GM12878 (cell line): ENCODE measurements at regions not wholly inside any gene's neighbourhood (a gene's known extent, or its start where the extent isn't known, plus 50 kb on each side); places are given as distances from the start of the nearest gene placed in this dataset.

Experiments used
- ATAC-seq: fragments of 200-7000 bp; cut with Tn5 transposase; 3 replicates; pipeline ENCODE4 v1.9.1; 2020; ENCODE audit warnings: mild to moderate bottlenecking, moderate library complexity
- BruUV-seq: library from RNA; stranded (reverse); fragments of 400-500 nt; replicated peaks from 2 replicates; lab custom pipeline; 2021; lab: Mats Ljungman, UMichigan
- CTCF ChIA-PET: fragments of 300-600 bp; sonication (Branson Sonifier 250); formaldehyde crosslinking; extraction: SDS; loops from one replicate; lab custom pipeline; 2021; ENCODE audit warnings: inconsistent platforms; lab: Yijun Ruan, JAX
- POLR2A ChIA-PET: fragments of 350-600 bp; formaldehyde crosslinking; extraction: SDS; loops from one replicate; lab custom pipeline; 2021; ENCODE audit warnings: inconsistent platforms; lab: Charles Lee
- RAD21 ChIA-PET: fragments of 300-600 bp; sonication (Branson Sonifier 250); formaldehyde crosslinking; loops from one replicate; lab custom pipeline; 2023; ENCODE audit warnings: antibody characterized with exemption; ENCODE audit not compliant: unreplicated experiment; lab: Charles Lee
- SMC1A ChIA-PET: fragments of 300-600 bp; sonication (Branson Sonifier 250); formaldehyde crosslinking; loops from one replicate; lab custom pipeline; 2023; ENCODE audit not compliant: unreplicated experiment, uncharacterized antibody; lab: Charles Lee
- DNase-seq: peaks from one replicate; pipeline ENCODE4 v3.0.0-alpha.2; 2011; ENCODE audit warnings: low read depth, low spot score
- FAIRE-seq: peaks from 3 replicates; lab custom pipeline; 2011; peaks lifted over from hg19 to GRCh38; lab: Jason Lieb, UNC
- H2AFZ ChIP-seq: 2 replicates; pipeline ENCODE4 v1.6.0; 2011; ENCODE audit warnings: low read depth, low read length, control low read depth; ENCODE audit not compliant: control insufficient read depth
- H3K27ac ChIP-seq: 2 replicates; pipeline ENCODE4 v1.5.1; 2011; ENCODE audit warnings: control low read depth; ENCODE audit not compliant: control insufficient read depth, insufficient read depth
- H3K27me3 ChIP-seq, 2 experiments: replicated peaks in 1 of 2; 2 replicates each; pipeline versions ENCODE4 v1.6.0 to v1.6.1; 2011; ENCODE audit warnings: low read length in 1 of 2; ENCODE audit not compliant: control insufficient read depth in 2 of 2, insufficient read depth in 2 of 2
- H3K36me3 ChIP-seq, 2 experiments: 2 replicates each; pipeline ENCODE4 v1.5.1; 2011; ENCODE audit warnings: low read length in 1 of 2; ENCODE audit not compliant: control insufficient read depth in 2 of 2, insufficient read depth in 2 of 2
- H3K4me1 ChIP-seq: 2 replicates; pipeline ENCODE4 v1.6.1; 2011; ENCODE audit warnings: mild to moderate bottlenecking, low read length, moderate library complexity, mixed read lengths; ENCODE audit not compliant: control insufficient read depth, insufficient read depth
- H3K4me2 ChIP-seq: 2 replicates; pipeline ENCODE4 v1.6.0; 2011; ENCODE audit warnings: control low read depth; ENCODE audit not compliant: control insufficient read depth, insufficient read depth
- H3K4me3 ChIP-seq: fragments of 200-600 bp; sonication (generic); 2 replicates; pipeline ENCODE4 v1.5.1; 2016
- H3K79me2 ChIP-seq: 2 replicates; pipeline ENCODE4 v1.6.0; 2011; ENCODE audit warnings: low read length; ENCODE audit not compliant: control insufficient read depth, insufficient read depth
- H3K9ac ChIP-seq: 2 replicates; pipeline ENCODE4 v1.8.0; 2011; ENCODE audit warnings: low read length, control low read depth, mixed read lengths; ENCODE audit not compliant: control insufficient read depth, insufficient read depth
- H3K9me3 ChIP-seq: replicated peaks from 3 replicates; pipeline ENCODE4 v1.5.1; 2011; ENCODE audit warnings: mild to moderate bottlenecking, low read length; ENCODE audit not compliant: control insufficient read depth, insufficient read depth
- H4K20me1 ChIP-seq: 2 replicates; pipeline ENCODE4 v1.6.0; 2011; ENCODE audit not compliant: control insufficient read depth, insufficient read depth
- BHLHE40 ChIP-seq, 2 experiments: fragments of 450-650 bp in 1 of 2; IDR thresholded peaks; 2 replicates each; pipeline ENCODE4 v1.6.1; 2011 to 2017; ENCODE audit warnings: low read depth in 2 of 2, borderline replicate concordance in 1 of 2, improper control_type of control experiment in 1 of 2, low read length in 1 of 2, mild to moderate bottlenecking in 1 of 2
- CHD4 ChIP-seq: fragments of 200-600 bp; sonication (generic); IDR thresholded peaks from 2 replicates; pipeline ENCODE4 v1.6.1; 2016; ENCODE audit warnings: mild to moderate bottlenecking
- JUND ChIP-seq: IDR thresholded peaks from 2 replicates; pipeline ENCODE4 v1.6.1; 2012; ENCODE audit warnings: low read depth, mild to moderate bottlenecking, low read length, improper control_type of control experiment, moderate library complexity
- KLF5 ChIP-seq: fragments of 450-650 bp; IDR thresholded peaks from 2 replicates; pipeline ENCODE4 v1.6.1; 2014; ENCODE audit warnings: mild to moderate bottlenecking; ENCODE audit not compliant: partially characterized antibody
- MEF2A ChIP-seq: IDR thresholded peaks from 2 replicates; pipeline ENCODE4 v1.6.1; 2011; ENCODE audit warnings: low read depth, mild to moderate bottlenecking, low read length, moderate library complexity; ENCODE audit not compliant: insufficient read depth
- MEF2B ChIP-seq: fragments of 450-650 bp; IDR thresholded peaks from 2 replicates; pipeline ENCODE4 v1.6.1; 2018; ENCODE audit warnings: mild to moderate bottlenecking, moderate library complexity; ENCODE audit not compliant: partially characterized antibody, poor library complexity, severe bottlenecking
- SMAD5 ChIP-seq: IDR thresholded peaks from 2 replicates; pipeline ENCODE4 v1.6.1; 2016; ENCODE audit warnings: antibody characterized with exemption, low read depth
- SUPT20H ChIP-seq: IDR thresholded peaks from 2 replicates; pipeline ENCODE4 v1.6.1; 2011; ENCODE audit warnings: low read depth, mild to moderate bottlenecking, low read length, moderate library complexity, borderline replicate concordance; ENCODE audit not compliant: control insufficient read depth
- ZNF217 ChIP-seq: fragments of 450-650 bp; IDR thresholded peaks from 2 replicates; pipeline ENCODE4 v1.6.1; 2017; ENCODE audit warnings: antibody characterized with exemption, mild to moderate bottlenecking
- WGBS: methylation state at CpG from one replicate; pipeline ENCODE4 v1.1.6; 2016; ENCODE audit warnings: low lambda C conversion rate; ENCODE audit not compliant: insufficient replicate concordance, insufficient coverage; ENCODE audit errors: missing lambda C conversion rate; 5-methylcytosine and 5-hydroxymethylcytosine counted together
- in situ Hi-C: fragments of 300-500 bp; cut with MboI; formaldehyde crosslinking; loops from 9 replicates; pipeline ENCODE4 v1.14.3; 2018; ENCODE audit warnings: mixed read lengths
- intact Hi-C: fragments of 100-400 bp; cut with micrococcal nuclease; formaldehyde crosslinking; loops from one replicate; pipeline ENCODE4 v1.14.2; 2022; ENCODE audit not compliant: unreplicated experiment
- TF ChIP-seq, protein P1 (sequence below): fragments of 450-650 bp; IDR thresholded peaks from 2 replicates; pipeline ENCODE4 v1.6.1; 2018; ENCODE audit warnings: mild to moderate bottlenecking, low read depth, moderate library complexity; ENCODE audit not compliant: partially characterized antibody

GRCh38 chr15:95261968-95262367 lies 1030.6 kb downstream of the MCTP2 start:
- intact Hi-C loops (no loop called here), in situ Hi-C loops (loop anchor here (10.0 kb wide), 3 partner anchors 573 to 1973 kb away; no protein-coding TSS in a partner anchor)
- Histone ChIP-seq H3K9ac (no peak overlapping the region), H3K79me2 (no peaks in the 10 kb centered on the region), H3K27ac (no peak overlapping the region), H3K9me3 (no peaks in the 10 kb centered on the region), H4K20me1 (no peaks in the 10 kb centered on the region), H3K4me1 (no peaks in the 10 kb centered on the region), H3K27me3 (no peaks in the 10 kb centered on the region), H3K4me3 (no peak overlapping the region), H2AFZ (no peak overlapping the region), H3K4me2 (no peak overlapping the region)
- DNase-seq (no peak), FAIRE-seq (no peak), ATAC-seq (no peak)
- SMC1A ChIA-PET, result interaction anchor here (0.9 to 10.6 kb wide), 6 partner anchors 23 to 1065 kb away, joined by 3 to 310 read pairs (median 3); no protein-coding TSS in a partner anchor
- CTCF ChIA-PET, result interaction anchor here (0.6 to 7.7 kb wide), 9 partner anchors 17 to 1984 kb away, joined by 3 to 92 read pairs (median 7); no protein-coding TSS in a partner anchor
- POLR2A ChIA-PET, result no interaction called here
- WGBS, result 30% methylated on average over 5 of the region's 6 CpGs
- RAD21 ChIA-PET, result interaction anchor here (0.5 to 6.0 kb wide), 5 partner anchors 9 to 1983 kb away, joined by 3 to 104 read pairs (median 3); no protein-coding TSS in a partner anchor
- no TSS peak for BruUV-seq
- no peak for TF ChIP-seq SMAD5
- TF ChIP-seq BHLHE40 (IDR thresholded peaks at IDR 0.05; ENCODE audit: borderline replicate concordance in 1 of 2, low read depth in 2 of 2, low read length in 1 of 2), result no peak
- TF ChIP-seq ZNF217, result no peak
- no peak for TF ChIP-seq JUND
- TF ChIP-seq SUPT20H, result no peak
- TF ChIP-seq MEF2A, result no peak
- no peak for TF ChIP-seq KLF5
- TF ChIP-seq, protein P1, sequence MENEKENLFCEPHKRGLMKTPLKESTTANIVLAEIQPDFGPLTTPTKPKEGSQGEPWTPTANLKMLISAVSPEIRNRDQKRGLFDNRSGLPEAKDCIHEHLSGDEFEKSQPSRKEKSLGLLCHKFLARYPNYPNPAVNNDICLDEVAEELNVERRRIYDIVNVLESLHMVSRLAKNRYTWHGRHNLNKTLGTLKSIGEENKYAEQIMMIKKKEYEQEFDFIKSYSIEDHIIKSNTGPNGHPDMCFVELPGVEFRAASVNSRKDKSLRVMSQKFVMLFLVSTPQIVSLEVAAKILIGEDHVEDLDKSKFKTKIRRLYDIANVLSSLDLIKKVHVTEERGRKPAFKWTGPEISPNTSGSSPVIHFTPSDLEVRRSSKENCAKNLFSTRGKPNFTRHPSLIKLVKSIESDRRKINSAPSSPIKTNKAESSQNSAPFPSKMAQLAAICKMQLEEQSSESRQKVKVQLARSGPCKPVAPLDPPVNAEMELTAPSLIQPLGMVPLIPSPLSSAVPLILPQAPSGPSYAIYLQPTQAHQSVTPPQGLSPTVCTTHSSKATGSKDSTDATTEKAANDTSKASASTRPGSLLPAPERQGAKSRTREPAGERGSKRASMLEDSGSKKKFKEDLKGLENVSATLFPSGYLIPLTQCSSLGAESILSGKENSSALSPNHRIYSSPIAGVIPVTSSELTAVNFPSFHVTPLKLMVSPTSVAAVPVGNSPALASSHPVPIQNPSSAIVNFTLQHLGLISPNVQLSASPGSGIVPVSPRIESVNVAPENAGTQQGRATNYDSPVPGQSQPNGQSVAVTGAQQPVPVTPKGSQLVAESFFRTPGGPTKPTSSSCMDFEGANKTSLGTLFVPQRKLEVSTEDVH, result no peak
- no peak for TF ChIP-seq CHD4
- TF ChIP-seq MEF2B, result no peak
- TF ChIP-seq, all 136 proteins: peak for 0
- H3K36me3 ChIP-seq, result no peaks in the 10 kb centered on the region
